ENCODE measurements at regions not wholly inside any gene's neighbourhood (a gene's known extent, or its start where the extent isn't known, plus 50 kb on each side); places are given as distances from the start of the nearest gene placed in this dataset.
"Not testable (repeated sequence)": the region's sequence is repeated elsewhere in the genome, so short reads cannot be mapped to it uniquely, and the experiment has no call there.

DNA sequence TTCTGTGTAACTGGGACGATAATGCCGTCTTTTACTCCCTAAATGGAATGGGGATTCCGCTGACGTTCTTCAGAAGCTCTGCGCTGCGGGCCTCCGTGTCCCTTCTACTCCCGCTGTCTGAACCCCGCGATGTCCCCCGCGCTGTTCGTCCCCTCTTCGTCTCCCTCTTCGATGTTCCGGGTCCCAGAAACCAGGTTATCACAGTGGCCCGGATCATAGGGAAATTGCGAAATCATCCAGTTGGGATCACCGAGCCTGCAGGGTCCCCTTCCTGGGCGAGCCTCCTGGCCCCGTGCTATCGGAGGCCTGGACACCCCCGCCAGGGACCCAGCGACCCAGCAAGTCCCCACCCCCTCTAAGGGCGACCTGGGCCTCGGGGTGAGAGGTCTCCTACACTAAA, 154.2 kb downstream of the PPIAL4G start:
- H3K27ac ChIP-seq = no peak overlapping the region
- 38% methylated on average over 26 of the region's 26 CpGs for WGBS
- no peaks in the 10 kb centered on the region for H3K36me3 ChIP-seq
- H3K4me3 ChIP-seq = no peak overlapping the region
- DNase-seq (ENCODE audit: low spot score) = no peak
- no peak for TF ChIP-seq POLR2AphosphoS5 (IDR thresholded peaks at IDR 0.05)
- no peak for TF ChIP-seq POLR2A (IDR thresholded peaks at IDR 0.05)
- TF ChIP-seq, protein P1, sequence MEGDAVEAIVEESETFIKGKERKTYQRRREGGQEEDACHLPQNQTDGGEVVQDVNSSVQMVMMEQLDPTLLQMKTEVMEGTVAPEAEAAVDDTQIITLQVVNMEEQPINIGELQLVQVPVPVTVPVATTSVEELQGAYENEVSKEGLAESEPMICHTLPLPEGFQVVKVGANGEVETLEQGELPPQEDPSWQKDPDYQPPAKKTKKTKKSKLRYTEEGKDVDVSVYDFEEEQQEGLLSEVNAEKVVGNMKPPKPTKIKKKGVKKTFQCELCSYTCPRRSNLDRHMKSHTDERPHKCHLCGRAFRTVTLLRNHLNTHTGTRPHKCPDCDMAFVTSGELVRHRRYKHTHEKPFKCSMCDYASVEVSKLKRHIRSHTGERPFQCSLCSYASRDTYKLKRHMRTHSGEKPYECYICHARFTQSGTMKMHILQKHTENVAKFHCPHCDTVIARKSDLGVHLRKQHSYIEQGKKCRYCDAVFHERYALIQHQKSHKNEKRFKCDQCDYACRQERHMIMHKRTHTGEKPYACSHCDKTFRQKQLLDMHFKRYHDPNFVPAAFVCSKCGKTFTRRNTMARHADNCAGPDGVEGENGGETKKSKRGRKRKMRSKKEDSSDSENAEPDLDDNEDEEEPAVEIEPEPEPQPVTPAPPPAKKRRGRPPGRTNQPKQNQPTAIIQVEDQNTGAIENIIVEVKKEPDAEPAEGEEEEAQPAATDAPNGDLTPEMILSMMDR (IDR thresholded peaks at IDR 0.05) = no peak
- H3K9me3 ChIP-seq = no peaks in the 10 kb centered on the region
- intact Hi-C loops (cut with DNase I) = no loop called here
- peaks cover 9% of the 10 kb centered on the region for H3K27me3 ChIP-seq (replicated peaks; ENCODE audit: insufficient read depth)
- no peaks in the 10 kb centered on the region for H3K4me1 ChIP-seq (replicated peaks)

DNA sequence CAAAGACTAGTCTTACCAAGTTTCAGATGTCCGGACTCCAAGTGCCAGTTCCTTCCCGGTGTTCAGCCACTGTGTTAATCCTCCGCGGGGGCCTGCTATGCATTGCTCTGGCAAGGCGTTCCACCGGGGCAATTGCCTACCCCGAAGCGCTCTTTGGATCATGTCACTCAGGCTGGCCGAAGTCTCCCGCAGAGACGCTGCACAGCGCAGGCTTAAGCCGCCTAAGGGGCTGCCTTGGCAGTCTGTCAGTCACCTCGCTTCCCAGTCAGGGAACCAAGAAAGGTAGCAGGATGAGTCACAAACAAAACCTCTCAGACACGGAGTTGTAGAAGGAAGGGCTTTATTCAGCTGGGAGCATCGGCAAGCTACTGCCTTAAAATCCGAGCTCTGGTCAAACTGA, 158.1 kb downstream of the PPIAL4G start:
- WGBS = 94% methylated on average over 17 of the region's 17 CpGs
- intact Hi-C loops (cut with DNase I); H3K36me3 ChIP-seq: not testable (repeated sequence)

DNA sequence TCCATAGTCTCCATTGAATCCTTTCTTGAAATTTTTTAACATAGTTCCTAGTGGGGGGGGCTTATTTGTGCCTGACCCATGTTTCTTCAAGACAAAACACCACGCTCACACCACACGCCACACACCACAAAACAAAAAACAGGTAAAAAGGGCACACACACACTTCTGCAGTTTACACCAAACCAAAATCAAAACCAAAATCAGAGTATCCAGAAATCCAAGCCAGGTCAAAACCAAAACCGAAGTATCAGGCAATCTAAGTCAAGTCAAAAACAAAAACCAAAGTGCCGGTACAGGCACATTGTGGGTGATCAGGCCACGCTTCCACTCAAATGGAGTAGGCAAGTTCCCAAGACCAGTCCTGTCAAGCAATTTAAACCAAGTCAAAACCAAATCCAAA, 158.6 kb downstream of the PPIAL4G start:
- intact Hi-C loops (cut with DNase I); H3K36me3 ChIP-seq; DNase-seq (ENCODE audit: low spot score); H3K9me3 ChIP-seq; H3K4me3 ChIP-seq; H3K27me3 ChIP-seq (replicated peaks; ENCODE audit: insufficient read depth); H3K27ac ChIP-seq; H3K4me1 ChIP-seq (replicated peaks): not testable (repeated sequence)
- 93% methylated on average over 5 of the region's 5 CpGs for WGBS

More for the DNA sequence above, 158.1 kb downstream of the PPIAL4G start:
- not testable (repeated sequence) for H3K4me3 ChIP-seq; H3K4me1 ChIP-seq (replicated peaks); H3K9me3 ChIP-seq; DNase-seq (ENCODE audit: low spot score); H3K27me3 ChIP-seq (replicated peaks; ENCODE audit: insufficient read depth); H3K27ac ChIP-seq

DNA sequence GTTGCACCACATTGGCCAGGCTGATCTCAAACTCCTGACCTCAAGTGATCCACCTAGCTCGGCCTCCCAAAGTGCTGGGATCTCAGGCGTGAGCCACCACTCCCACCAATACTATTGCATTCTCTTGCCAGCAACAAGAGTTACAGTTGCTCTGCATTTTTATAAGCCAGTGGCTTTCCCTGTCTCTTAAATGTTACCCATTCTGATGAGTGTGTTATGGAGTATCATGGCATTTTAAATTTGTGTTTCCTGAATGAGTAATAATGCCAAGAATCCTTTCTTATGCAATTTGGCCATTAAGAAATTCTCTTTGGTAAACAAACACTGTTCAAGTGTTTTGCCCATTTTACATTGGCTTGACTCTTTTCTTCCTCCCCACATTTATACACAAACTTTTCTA, 163.0 kb downstream of the PPIAL4G start:
- 87% methylated on average over 2 of the region's 2 CpGs for WGBS
- peaks cover 10% of the 10 kb centered on the region for H3K27me3 ChIP-seq (replicated peaks; ENCODE audit: insufficient read depth)
- not testable (repeated sequence) for H3K36me3 ChIP-seq

DNA sequence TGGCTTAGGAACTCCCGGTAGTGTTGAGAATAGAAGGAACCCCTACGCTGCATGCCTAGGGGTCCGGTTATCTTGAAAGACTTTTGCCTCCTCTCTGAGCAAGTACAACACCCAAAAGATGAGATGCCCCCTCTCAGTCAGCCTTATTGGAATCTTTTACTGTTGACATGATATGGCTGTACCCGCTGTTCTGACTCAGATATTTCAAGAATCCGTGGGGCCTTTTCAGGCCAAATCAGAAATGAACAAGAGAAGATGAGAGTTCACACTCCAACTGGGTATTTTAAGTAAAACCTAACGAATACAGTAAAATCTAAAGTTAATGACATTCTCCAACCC, 164.2 kb downstream of the PPIAL4G start:
- Histone ChIP-seq H3K4me1 (replicated peaks) (no peaks in the 10 kb centered on the region), H3K27me3 (replicated peaks; ENCODE audit: insufficient read depth) (peaks cover 10% of the 10 kb centered on the region), H3K27ac (no peak overlapping the region), H3K36me3 (no peaks in the 10 kb centered on the region), H3K4me3 (no peak overlapping the region), H3K9me3 (no peaks in the 10 kb centered on the region)
- TF ChIP-seq POLR2AphosphoS5 (IDR thresholded peaks at IDR 0.05) (no peak), POLR2A (IDR thresholded peaks at IDR 0.05) (no peak)
- TF ChIP-seq, protein P1 (IDR thresholded peaks at IDR 0.05) = no peak
- DNase-seq (ENCODE audit: low spot score) = no peak
- intact Hi-C loops (cut with DNase I) = no loop called here
- 81% methylated on average over 6 of the region's 6 CpGs for WGBS

More for the DNA sequence above, 163.0 kb downstream of the PPIAL4G start:
- intact Hi-C loops (cut with DNase I); H3K9me3 ChIP-seq; H3K4me1 ChIP-seq (replicated peaks); DNase-seq (ENCODE audit: low spot score); H3K27ac ChIP-seq; H3K4me3 ChIP-seq: not testable (repeated sequence)

DNA sequence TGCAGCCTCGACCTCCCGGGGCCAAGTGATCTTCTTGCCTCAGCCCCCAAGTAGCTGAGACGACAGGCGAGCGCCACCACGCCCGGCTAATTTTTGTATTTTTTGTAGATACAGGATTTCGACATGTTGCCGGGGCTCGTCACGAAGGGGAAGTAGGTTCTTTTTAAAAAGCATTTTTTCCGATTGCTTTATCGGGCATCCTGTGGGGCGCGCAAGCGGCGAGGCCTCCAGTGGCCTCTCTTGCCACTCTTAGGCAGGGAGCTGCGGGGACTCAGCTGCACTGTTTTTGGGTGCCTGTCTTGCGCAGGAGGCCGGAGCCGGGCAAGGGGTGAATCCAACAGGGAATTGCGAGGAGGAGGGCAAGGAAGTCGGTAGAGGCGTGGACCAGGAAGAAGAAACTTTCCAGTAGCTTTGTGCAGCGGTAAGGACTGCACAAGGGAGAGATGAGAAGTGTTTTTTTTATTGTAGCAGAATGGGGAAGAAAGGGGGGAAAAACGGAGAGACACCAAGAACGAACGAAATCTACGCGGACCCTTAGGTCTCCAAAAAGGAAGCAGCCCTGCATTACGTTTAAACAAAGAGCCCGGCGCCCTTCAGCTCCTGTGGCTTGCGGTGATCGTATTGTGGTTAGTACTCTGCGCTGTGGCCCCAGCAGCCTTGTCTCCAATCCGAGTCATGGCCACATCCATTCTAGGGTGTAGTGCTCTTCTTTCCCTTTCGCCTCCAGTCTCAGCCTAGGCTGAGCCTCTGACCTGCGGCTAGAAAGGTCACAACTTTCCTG, 164.8 kb downstream of the PPIAL4G start:
- WGBS = 25% methylated on average over 39 of the region's 39 CpGs
- no peak overlapping the region for H3K27ac ChIP-seq
- H3K9me3 ChIP-seq = no peaks in the 10 kb centered on the region
- intact Hi-C loops (cut with DNase I) = no loop called here
- peaks cover 10% of the 10 kb centered on the region for H3K27me3 ChIP-seq (replicated peaks; ENCODE audit: insufficient read depth)
- no peak overlapping the region for H3K4me3 ChIP-seq
- H3K36me3 ChIP-seq = no peaks in the 10 kb centered on the region
- TF ChIP-seq POLR2A (IDR thresholded peaks at IDR 0.05) (no peak), POLR2AphosphoS5 (IDR thresholded peaks at IDR 0.05) (no peak)
- TF ChIP-seq, protein P1 (IDR thresholded peaks at IDR 0.05) = no peak
- no peaks in the 10 kb centered on the region for H3K4me1 ChIP-seq (replicated peaks)
- DNase-seq (ENCODE audit: low spot score) = no peak

All from prostate gland (tissue), 2 donors.